Endothelial cell of umbilical vein (primary cell): ENCODE measurements at regions not wholly inside any gene's neighbourhood (a gene's known extent, or its start where the extent isn't known, plus 50 kb on each side); places are given as distances from the start of the nearest gene placed in this dataset.

Experiments
- BruUV-seq: library from RNA; stranded (reverse); fragments of 400-500 nt; replicated peaks from 2 replicates; lab custom pipeline; 2021; lab: Mats Ljungman, UMichigan
- CTCF ChIA-PET: fragments of 300-600, 350-600 bp; sonication (Branson Sonifier 250); formaldehyde crosslinking; loops from one replicate; lab custom pipeline; 2021; ENCODE audit warnings: antibody characterized with exemption, inconsistent platforms; lab: Charles Lee
- POLR2A ChIA-PET: fragments of 300-600, 350-600 bp; sonication (Branson Sonifier 250); formaldehyde crosslinking; loops from one replicate; lab custom pipeline; 2021; ENCODE audit warnings: antibody characterized with exemption, inconsistent platforms; lab: Charles Lee
- DNase-seq: peaks from one replicate; pipeline ENCODE4 v3.0.0-alpha.2; 2011; ENCODE audit warnings: low read depth, low spot score
- FAIRE-seq: peaks from 2 replicates; lab custom pipeline; 2011; peaks lifted over from hg19 to GRCh38; lab: Jason Lieb, UNC
- H2AFZ ChIP-seq: 2 replicates; pipeline ENCODE4 v1.6.0; 2012; ENCODE audit warnings: low read depth, low read length, control low read depth, inconsistent platforms
- H3K27ac ChIP-seq: 2 replicates; pipeline ENCODE4 v1.5.1; 2011; ENCODE audit warnings: low read depth, mild to moderate bottlenecking, control low read depth, low read length, moderate library complexity; ENCODE audit not compliant: insufficient read depth
- H3K27me3 ChIP-seq, 2 experiments: 2 replicates each; pipeline versions ENCODE4 v1.6.0 to v1.6.1; 2011; ENCODE audit warnings: low read length in 2 of 2, mixed read lengths in 1 of 2; ENCODE audit not compliant: control insufficient read depth in 2 of 2, insufficient read depth in 2 of 2
- H3K36me3 ChIP-seq, 2 experiments: 2 replicates in 1 of 2; 3 replicates in 1 of 2; pipeline ENCODE4 v1.5.1; 2011; ENCODE audit warnings: low read length in 2 of 2, mild to moderate bottlenecking in 1 of 2, moderate library complexity in 1 of 2; ENCODE audit not compliant: control insufficient read depth in 2 of 2, insufficient read depth in 2 of 2; ENCODE audit errors: extremely low read depth in 1 of 2
- H3K4me1 ChIP-seq: 3 replicates; pipeline ENCODE4 v1.5.1; 2011; ENCODE audit warnings: mild to moderate bottlenecking, low read length; ENCODE audit not compliant: control insufficient read depth, insufficient read depth; ENCODE audit errors: extremely low read depth
- H3K4me2 ChIP-seq: 2 replicates; pipeline ENCODE4 v1.6.1; 2011; ENCODE audit warnings: low read length, control low read depth, mixed read lengths; ENCODE audit not compliant: insufficient read depth
- H3K4me3 ChIP-seq, 3 experiments: fragments of 200-600 bp in 1 of 3; sonication (generic), shearing (Covaris generic) in 1 of 3; replicated peaks in 1 of 3; 2 replicates each; pipeline ENCODE4 v1.5.1; 2011 to 2016; ENCODE audit warnings: control low read depth in 3 of 3, low read length in 3 of 3, mild to moderate bottlenecking in 2 of 3, inconsistent platforms in 1 of 3, low read depth in 1 of 3, moderate library complexity in 1 of 3; ENCODE audit not compliant: insufficient read depth in 1 of 3
- H3K79me2 ChIP-seq: 2 replicates; pipeline ENCODE4 v1.6.0; 2012; ENCODE audit warnings: low read length, inconsistent platforms; ENCODE audit not compliant: control insufficient read depth, insufficient read depth
- H3K9ac ChIP-seq: replicated peaks from 2 replicates; pipeline ENCODE3; 2011; ENCODE audit warnings: low read length, control low read depth; ENCODE audit not compliant: insufficient read depth; ENCODE audit errors: extremely low read depth
- H3K9me1 ChIP-seq: replicated peaks from 3 replicates; pipeline ENCODE4 v1.6.0; 2011; ENCODE audit warnings: mild to moderate bottlenecking, low read length; ENCODE audit not compliant: control insufficient read depth, insufficient read depth; ENCODE audit errors: extremely low read depth
- H3K9me3 ChIP-seq: replicated peaks from 2 replicates; pipeline ENCODE4 v1.5.1; 2012; ENCODE audit warnings: low read length, inconsistent platforms; ENCODE audit not compliant: control insufficient read depth, insufficient read depth
- H4K20me1 ChIP-seq: replicated peaks from 2 replicates; pipeline ENCODE3; 2011; ENCODE audit warnings: mild to moderate bottlenecking, low read length; ENCODE audit not compliant: control insufficient read depth, insufficient read depth; ENCODE audit errors: extremely low read depth
- EZH2 ChIP-seq: IDR thresholded peaks from 2 replicates; pipeline ENCODE4 v1.6.1; 2012; ENCODE audit warnings: borderline replicate concordance, low read depth, mild to moderate bottlenecking, moderate library complexity, low read length, inconsistent platforms; ENCODE audit not compliant: severe bottlenecking
- FOS ChIP-seq: IDR thresholded peaks from 2 replicates; pipeline ENCODE4 v1.6.1; 2011; ENCODE audit warnings: mild to moderate bottlenecking, low read length, moderate library complexity, borderline replicate concordance; ENCODE audit not compliant: insufficient read depth
- GATA2 ChIP-seq: IDR thresholded peaks from 2 replicates; pipeline ENCODE4 v1.7.0; 2011; ENCODE audit warnings: low read depth, mild to moderate bottlenecking, moderate library complexity, mixed read lengths, low read length; ENCODE audit not compliant: insufficient read length, insufficient read depth
- JUN ChIP-seq: IDR thresholded peaks from 2 replicates; pipeline ENCODE4 v1.6.1; 2011; ENCODE audit warnings: borderline replicate concordance, low read depth; ENCODE audit not compliant: insufficient read length, insufficient read depth
- MYC ChIP-seq: IDR thresholded peaks from one replicate; pipeline ENCODE4 v1.6.1; 2011; ENCODE audit warnings: mild to moderate bottlenecking, low read depth, low read length
- POLR2A ChIP-seq: IDR thresholded peaks from 2 replicates; pipeline ENCODE4 v1.6.1; 2012; ENCODE audit warnings: low read depth, mild to moderate bottlenecking, control low read depth, low read length
- POLR2AphosphoS5 ChIP-seq: IDR thresholded peaks from 2 replicates; pipeline ENCODE4 v1.6.1; 2012; ENCODE audit warnings: low read depth, mild to moderate bottlenecking, control low read depth, low read length, moderate library complexity; ENCODE audit not compliant: insufficient read depth
- dilution Hi-C: fragments of 300-500 bp; cut with MboI; formaldehyde crosslinking; loops from one replicate; pipeline ENCODE4 v1.15.0; 2019; ENCODE audit warnings: low sequenced_read_pairs; ENCODE audit not compliant: extremely low pct_ligation_motif_present
- intact Hi-C: fragments of 100-400 bp; cut with micrococcal nuclease; formaldehyde crosslinking; loops from one replicate; pipeline ENCODE4 v1.10.0; 2022
- TF ChIP-seq, protein P1 (sequence below): IDR thresholded peaks from 2 replicates; pipeline ENCODE4 v1.6.1; 2011; ENCODE audit not compliant: insufficient read depth, insufficient read length
- TF ChIP-seq, protein P2 (sequence below), 2 donors: IDR thresholded peaks; 1 replicate in 1 of 2; 2 replicates in 1 of 2; pipeline ENCODE4 v1.5.1; 2011; ENCODE audit warnings: low read length in 2 of 2, mild to moderate bottlenecking in 2 of 2, moderate library complexity in 2 of 2, control low read depth in 1 of 2, inconsistent platforms in 1 of 2, low read depth in 1 of 2; ENCODE audit not compliant: insufficient read depth in 1 of 2; ENCODE audit errors: extremely low read depth in 1 of 2

DNA sequence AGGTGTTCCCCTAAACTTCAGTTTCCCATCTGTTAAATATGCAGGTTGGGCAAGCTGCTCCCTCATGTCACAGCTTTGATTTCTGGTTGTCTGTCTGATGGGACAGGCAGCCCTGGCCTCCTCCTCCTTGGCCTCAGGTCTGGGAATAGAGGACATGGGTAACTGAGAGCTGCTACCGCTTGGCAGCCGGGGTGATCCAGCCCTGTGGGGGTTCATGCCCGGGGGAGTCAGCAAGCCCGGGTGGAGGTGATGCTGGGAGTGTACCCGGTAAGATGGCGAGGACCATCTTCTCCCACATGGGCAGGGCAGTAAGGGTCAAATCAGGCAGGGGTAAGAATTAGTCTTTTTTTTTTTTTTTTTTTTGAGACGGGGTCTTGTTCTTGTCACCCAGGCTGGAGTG is 845.0 kb downstream of the TBC1D22A start:
- Histone ChIP-seq H3K79me2 (no peaks in the 10 kb centered on the region), H2AFZ (no peak overlapping the region), H3K4me3 (no peak overlapping the region), H4K20me1 (no peaks in the 10 kb centered on the region), H3K9ac (no peak overlapping the region), H3K36me3 (no peaks in the 10 kb centered on the region), H3K4me2 (no peak overlapping the region), H3K4me1 (no peaks in the 10 kb centered on the region), H3K9me3 (peaks cover 8% of the 10 kb centered on the region), H3K9me1 (no peaks in the 10 kb centered on the region), H3K27ac (no peak overlapping the region), H3K27me3 (no peaks in the 10 kb centered on the region)
- POLR2A ChIA-PET = no interaction called here
- DNase-seq (no peak), FAIRE-seq (no peak)
- CTCF ChIA-PET = no interaction called here
- no TSS peak for BruUV-seq
- dilution Hi-C loops = no loop called here
- intact Hi-C loops = no loop called here
- TF ChIP-seq FOS (no peak), MYC (no peak), JUN (no peak), POLR2A (no peak), EZH2 (no peak), POLR2AphosphoS5 (no peak), GATA2 (no peak)
- TF ChIP-seq, protein P1, sequence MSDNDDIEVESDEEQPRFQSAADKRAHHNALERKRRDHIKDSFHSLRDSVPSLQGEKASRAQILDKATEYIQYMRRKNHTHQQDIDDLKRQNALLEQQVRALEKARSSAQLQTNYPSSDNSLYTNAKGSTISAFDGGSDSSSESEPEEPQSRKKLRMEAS = no peak
- TF ChIP-seq, protein P2, sequence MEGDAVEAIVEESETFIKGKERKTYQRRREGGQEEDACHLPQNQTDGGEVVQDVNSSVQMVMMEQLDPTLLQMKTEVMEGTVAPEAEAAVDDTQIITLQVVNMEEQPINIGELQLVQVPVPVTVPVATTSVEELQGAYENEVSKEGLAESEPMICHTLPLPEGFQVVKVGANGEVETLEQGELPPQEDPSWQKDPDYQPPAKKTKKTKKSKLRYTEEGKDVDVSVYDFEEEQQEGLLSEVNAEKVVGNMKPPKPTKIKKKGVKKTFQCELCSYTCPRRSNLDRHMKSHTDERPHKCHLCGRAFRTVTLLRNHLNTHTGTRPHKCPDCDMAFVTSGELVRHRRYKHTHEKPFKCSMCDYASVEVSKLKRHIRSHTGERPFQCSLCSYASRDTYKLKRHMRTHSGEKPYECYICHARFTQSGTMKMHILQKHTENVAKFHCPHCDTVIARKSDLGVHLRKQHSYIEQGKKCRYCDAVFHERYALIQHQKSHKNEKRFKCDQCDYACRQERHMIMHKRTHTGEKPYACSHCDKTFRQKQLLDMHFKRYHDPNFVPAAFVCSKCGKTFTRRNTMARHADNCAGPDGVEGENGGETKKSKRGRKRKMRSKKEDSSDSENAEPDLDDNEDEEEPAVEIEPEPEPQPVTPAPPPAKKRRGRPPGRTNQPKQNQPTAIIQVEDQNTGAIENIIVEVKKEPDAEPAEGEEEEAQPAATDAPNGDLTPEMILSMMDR (IDR thresholded peaks at IDR 0.05; ENCODE audit: extremely low read depth in 1 of 2, insufficient read depth in 1 of 2, low read depth in 1 of 2, low read length in 2 of 2) = no peak
